IMR-90 (cell line): ENCODE measurements at regions not wholly inside any gene's neighbourhood (a gene's known extent, or its start where the extent isn't known, plus 50 kb on each side); places are given as distances from the start of the nearest gene placed in this dataset.
A peak's percentile ranks its signal among the peaks of the same experiment; 100 is the strongest.

Source experiments
- ATAC-seq: fragments of 200-7000 bp; cut with Tn5 transposase; 2 replicates; pipeline ENCODE4 v1.9.1; 2020; ENCODE audit warnings: low read depth, mild to moderate bottlenecking, moderate library complexity
- BruUV-seq: library from RNA; stranded (reverse); fragments of 400-500 nt; replicated peaks from 2 replicates; lab custom pipeline; 2021; lab: Mats Ljungman, UMichigan
- CTCF ChIA-PET: fragments of 300-600 bp; formaldehyde crosslinking; extraction: SDS; loops from one replicate; lab custom pipeline; 2021; ENCODE audit warnings: antibody characterized with exemption; lab: Yijun Ruan, JAX
- POLR2A ChIA-PET: fragments of 300-600 bp; sonication (Branson Sonifier 250); formaldehyde crosslinking; loops from one replicate; lab custom pipeline; 2022; ENCODE audit warnings: antibody characterized with exemption; ENCODE audit not compliant: unreplicated experiment; lab: Charles Lee
- DNase-seq: peaks from one replicate; pipeline ENCODE4 v3.0.0; 2013
- H2AFZ ChIP-seq: replicated peaks from 2 replicates; pipeline ENCODE3; 2013; ENCODE audit warnings: low read length, mild to moderate bottlenecking; ENCODE audit not compliant: poor library complexity
- H2AK5ac ChIP-seq: 2 replicates; pipeline ENCODE4 v1.6.1; 2013; ENCODE audit warnings: low read depth, low read length, inconsistent platforms
- H2AK9ac ChIP-seq: replicated peaks from 2 replicates; pipeline ENCODE3; 2013; ENCODE audit warnings: mild to moderate bottlenecking, low read depth, low read length, moderate library complexity; ENCODE audit not compliant: poor library complexity
- H2BK120ac ChIP-seq: 2 replicates; pipeline ENCODE4 v1.6.1; 2013; ENCODE audit warnings: low read depth, low read length, inconsistent platforms
- H2BK15ac ChIP-seq: 3 replicates; pipeline ENCODE4 v1.6.1; 2013; ENCODE audit warnings: low read depth, low read length, inconsistent platforms
- H2BK20ac ChIP-seq: 2 replicates; pipeline ENCODE4 v1.6.1; 2013; ENCODE audit warnings: low read depth, mild to moderate bottlenecking, inconsistent platforms, low read length, moderate library complexity
- H2BK5ac ChIP-seq: 2 replicates; pipeline ENCODE4 v1.6.1; 2013; ENCODE audit warnings: mild to moderate bottlenecking, low read depth, low read length, inconsistent platforms; ENCODE audit not compliant: poor library complexity, severe bottlenecking
- H3K14ac ChIP-seq: replicated peaks from 2 replicates; pipeline ENCODE4 v1.6.1; 2013; ENCODE audit warnings: low read depth, low read length, inconsistent platforms
- H3K18ac ChIP-seq: 2 replicates; pipeline ENCODE4 v1.6.1; 2013; ENCODE audit warnings: low read depth, low read length, control low read depth
- H3K23ac ChIP-seq: 2 replicates; pipeline ENCODE4 v1.6.1; 2013; ENCODE audit warnings: low read depth, low read length, inconsistent platforms
- H3K27ac ChIP-seq: 2 replicates; pipeline ENCODE4 v1.5.1; 2013; ENCODE audit warnings: mild to moderate bottlenecking, control low read depth, low read length; ENCODE audit not compliant: insufficient read depth
- H3K27me3 ChIP-seq: 2 replicates; pipeline ENCODE4 v1.6.1; 2013; ENCODE audit warnings: low read length; ENCODE audit not compliant: control insufficient read depth, insufficient read depth
- H3K36me3 ChIP-seq: 2 replicates; pipeline ENCODE4 v1.6.1; 2013; ENCODE audit warnings: low read length, mixed read lengths; ENCODE audit not compliant: control insufficient read depth, insufficient read depth
- H3K4ac ChIP-seq: 2 replicates; pipeline ENCODE4 v1.6.1; 2013; ENCODE audit warnings: low read depth, low read length, inconsistent platforms
- H3K4me1 ChIP-seq: 2 replicates; pipeline ENCODE4 v1.6.1; 2013; ENCODE audit warnings: low read length, mixed read lengths; ENCODE audit not compliant: control insufficient read depth, insufficient read depth
- H3K4me2 ChIP-seq: 2 replicates; pipeline ENCODE4 v1.6.1; 2013; ENCODE audit warnings: low read depth, mild to moderate bottlenecking, control low read depth, low read length, moderate library complexity
- H3K4me3 ChIP-seq: 2 replicates; pipeline ENCODE4 v1.5.1; 2013; ENCODE audit warnings: low read depth, mild to moderate bottlenecking, control low read depth, low read length, moderate library complexity; ENCODE audit not compliant: insufficient read depth
- H3K56ac ChIP-seq: 2 replicates; pipeline ENCODE4 v1.6.1; 2013; ENCODE audit warnings: low read length, inconsistent platforms; ENCODE audit not compliant: insufficient read depth; ENCODE audit errors: extremely low read depth
- H3K79me1 ChIP-seq, 2 experiments: 2 replicates each; pipeline ENCODE4 v1.6.1; 2013; ENCODE audit warnings: low read length in 2 of 2, inconsistent platforms in 1 of 2, low read depth in 1 of 2
- H3K9ac ChIP-seq: 2 replicates; pipeline ENCODE4 v1.6.1; 2013; ENCODE audit warnings: low read depth, low read length, control low read depth
- H3K9me1 ChIP-seq: 2 replicates; pipeline ENCODE4 v1.6.1; 2013; ENCODE audit warnings: low read length, inconsistent platforms; ENCODE audit not compliant: insufficient read depth
- H3K9me3 ChIP-seq: 2 replicates; pipeline ENCODE4 v1.6.1; 2013; ENCODE audit warnings: low read length; ENCODE audit not compliant: control insufficient read depth, insufficient read depth
- H4K20me1 ChIP-seq: 2 replicates; pipeline ENCODE4 v1.6.1; 2013; ENCODE audit warnings: low read length, inconsistent platforms; ENCODE audit not compliant: insufficient read depth
- H4K5ac ChIP-seq: 2 replicates; pipeline ENCODE4 v1.6.1; 2013; ENCODE audit warnings: mild to moderate bottlenecking, low read depth, low read length, control low read depth
- H4K8ac ChIP-seq, 2 experiments: 2 replicates each; pipeline ENCODE4 v1.6.1; 2013; ENCODE audit warnings: low read depth in 2 of 2, low read length in 2 of 2, control low read depth in 1 of 2, inconsistent platforms in 1 of 2
- H4K91ac ChIP-seq: 2 replicates; pipeline ENCODE4 v1.6.1; 2013; ENCODE audit warnings: low read depth, low read length, inconsistent platforms; ENCODE audit not compliant: insufficient read depth
- BHLHE40 ChIP-seq: fragments of 150-350 bp; IDR thresholded peaks from 2 replicates; pipeline ENCODE4 v1.6.1; 2016; ENCODE audit warnings: mild to moderate bottlenecking, low read depth, low read length
- CEBPB ChIP-seq: IDR thresholded peaks from 2 replicates; pipeline ENCODE4 v1.6.1; 2012; ENCODE audit warnings: low read depth, low read length, improper control_type of control experiment
- CHD1 ChIP-seq: IDR thresholded peaks from 2 replicates; pipeline ENCODE4 v1.6.1; 2012; ENCODE audit warnings: low read depth, low read length, improper control_type of control experiment
- CTCF ChIP-seq: conservative IDR thresholded peaks from 2 replicates; pipeline ENCODE4 v1.5.1; 2012; ENCODE audit warnings: mild to moderate bottlenecking, low read depth, low read length, improper control_type of control experiment
- ELK1 ChIP-seq: fragments of 150-350 bp; IDR thresholded peaks from 2 replicates; pipeline ENCODE4 v1.6.1; 2016; ENCODE audit warnings: low read depth, mild to moderate bottlenecking, low read length, moderate library complexity, borderline replicate concordance
- FOS ChIP-seq: fragments of 150-350 bp; IDR thresholded peaks from 2 replicates; pipeline ENCODE4 v1.6.1; 2016; ENCODE audit warnings: low read depth, low read length
- MAFK ChIP-seq: IDR thresholded peaks from 2 replicates; pipeline ENCODE4 v1.6.1; 2012; ENCODE audit warnings: low read depth, low read length, improper control_type of control experiment
- MAZ ChIP-seq: IDR thresholded peaks from 2 replicates; pipeline ENCODE4 v1.6.1; 2012; ENCODE audit warnings: low read depth, mild to moderate bottlenecking, low read length, improper control_type of control experiment, moderate library complexity, borderline replicate concordance
- MXI1 ChIP-seq: IDR thresholded peaks from 2 replicates; pipeline ENCODE4 v1.6.1; 2012; ENCODE audit warnings: low read depth, mild to moderate bottlenecking, low read length, moderate library complexity, borderline replicate concordance
- NFE2L2 ChIP-seq: fragments of 150-350 bp; IDR thresholded peaks from 2 replicates; pipeline ENCODE4 v1.6.1; 2016; ENCODE audit warnings: low read depth, mild to moderate bottlenecking, low read length
- POLR2A ChIP-seq: IDR thresholded peaks from 2 replicates; pipeline ENCODE4 v1.6.1; 2012; ENCODE audit warnings: mild to moderate bottlenecking, low read depth, low read length
- RAD21 ChIP-seq: IDR thresholded peaks from 2 replicates; pipeline ENCODE4 v1.6.1; 2012; ENCODE audit warnings: low read length, improper control_type of control experiment
- RCOR1 ChIP-seq: IDR thresholded peaks from 2 replicates; pipeline ENCODE4 v1.6.1; 2012; ENCODE audit warnings: mild to moderate bottlenecking, low read length, improper control_type of control experiment; ENCODE audit not compliant: insufficient replicate concordance
- RFX5 ChIP-seq: IDR thresholded peaks from 2 replicates; pipeline ENCODE4 v1.8.0; 2012; ENCODE audit warnings: low read depth, mild to moderate bottlenecking, low read length, moderate library complexity
- SMC3 ChIP-seq: fragments of 150-350 bp; IDR thresholded peaks from 2 replicates; pipeline ENCODE4 v1.6.1; 2016; ENCODE audit warnings: low read depth, mild to moderate bottlenecking, antibody characterized with exemption, low read length, moderate library complexity
- USF2 ChIP-seq: fragments of 150-350 bp; IDR thresholded peaks from 2 replicates; pipeline ENCODE4 v1.6.1; 2017; ENCODE audit warnings: mild to moderate bottlenecking, antibody characterized with exemption, low read length, low read depth
- WGBS, 2 experiments: methylation state at CpG; one replicate each; pipeline versions ENCODE4 v1.1.5 to v1.1.7; 2013; ENCODE audit warnings: missing lambda C conversion rate in 2 of 2; ENCODE audit not compliant: insufficient read length in 1 of 2; ENCODE audit errors: extremely low coverage in 2 of 2; 5-methylcytosine and 5-hydroxymethylcytosine counted together
- dilution Hi-C: fragments of 300-500 bp; cut with HindIII; formaldehyde crosslinking; loops from one replicate; pipeline ENCODE4 v1.14.3; 2018; ENCODE audit warnings: low sequenced_read_pairs; ENCODE audit not compliant: unreplicated experiment
- in situ Hi-C: fragments of 300-500 bp; cut with MboI; formaldehyde crosslinking; loops from 3 replicates; pipeline ENCODE4 v1.14.3; 2019; ENCODE audit warnings: low sequenced_read_pairs, inconsistent platforms, mixed read lengths
- intact Hi-C: fragments of 100-400 bp; cut with micrococcal nuclease; formaldehyde crosslinking; loops from 2 replicates; pipeline ENCODE4 v1.10.0; 2022

GRCh38 chr4:66357316-66357715, 687.0 kb upstream of the EPHA5 start:
- Histone ChIP-seq H3K27ac (no peak overlapping the region), H3K9me1 (no peaks in the 10 kb centered on the region), H3K9ac (no peak overlapping the region), H2BK15ac (no peak overlapping the region), H4K91ac (no peak overlapping the region), H2AK5ac (no peak overlapping the region), H3K79me1 (no peaks in the 10 kb centered on the region), H4K8ac (no peak overlapping the region), H3K56ac (no peak overlapping the region), H2BK5ac (no peak overlapping the region), H3K18ac (no peak overlapping the region), H2BK120ac (no peak overlapping the region), H3K14ac (no peak overlapping the region), H3K27me3 (no peaks in the 10 kb centered on the region), H4K20me1 (no peaks in the 10 kb centered on the region), H3K4me2 (no peak overlapping the region), H2BK20ac (no peak overlapping the region), H2AK9ac (no peak overlapping the region), H3K23ac (no peak overlapping the region), H3K4ac (no peak overlapping the region), H3K36me3 (no peaks in the 10 kb centered on the region), H2AFZ (no peak overlapping the region), H3K4me1 (no peaks in the 10 kb centered on the region), H3K4me3 (no peak overlapping the region), H3K9me3 (no peaks in the 10 kb centered on the region), H4K5ac (no peak overlapping the region)
- peak; percentile 12 for DNase-seq
- in situ Hi-C loops (no loop called here), dilution Hi-C loops (no loop called here), intact Hi-C loops (no loop called here)
- WGBS, 2 experiments: no CpG with 5 or more reads among the region's 2 CpGs
- no peak for ATAC-seq
- ChIA-PET POLR2A (no interaction called here), CTCF (no interaction called here)
- TF ChIP-seq NFE2L2: no peak
- no peak for TF ChIP-seq POLR2A
- TF ChIP-seq FOS: no peak
- TF ChIP-seq MXI1: no peak
- TF ChIP-seq CEBPB: no peak
- TF ChIP-seq CTCF: no peak
- TF ChIP-seq RAD21: no peak
- TF ChIP-seq BHLHE40: no peak
- TF ChIP-seq SMC3: no peak
- no peak for TF ChIP-seq RFX5
- TF ChIP-seq ELK1: no peak
- no peak for TF ChIP-seq MAFK
- TF ChIP-seq USF2: no peak
- TF ChIP-seq RCOR1: no peak
- TF ChIP-seq MAZ: no peak
- TF ChIP-seq CHD1: no peak
- BruUV-seq: no TSS peak
